HG03103 (cell line): ENCODE measurements at regions not wholly inside any gene's neighbourhood (a gene's known extent, or its start where the extent isn't known, plus 50 kb on each side); places are given as distances from the start of the nearest gene placed in this dataset.
"Not testable (repeated sequence)": the region's sequence is repeated elsewhere in the genome, so short reads cannot be mapped to it uniquely, and the experiment has no call there.

Source experiments
- ATAC-seq: cut with Tn5 transposase; IDR thresholded peaks from one replicate; pipeline ENCODE4 v1.9.1; 2021; ENCODE audit warnings: low read depth; ENCODE audit not compliant: unreplicated experiment

GRCh38 chr12:131625966-131626722, 84.7 kb upstream of the SFSWAP start:
- not testable (repeated sequence) for ATAC-seq

- not testable (repeated sequence) for ATAC-seq
Observed at GRCh38 chr12:131627151-131628022, 83.5 kb upstream of the SFSWAP start.

- ATAC-seq = no peak
Observed at GRCh38 chr12:131628023-131628740, 82.7 kb upstream of the SFSWAP start.

- ATAC-seq = no peak
Observed at GRCh38 chr12:131628766-131629448, 82.0 kb upstream of the SFSWAP start.

GRCh38 chr12:131631230-131631629, 79.7 kb upstream of the SFSWAP start:
- ATAC-seq = no peak

- not testable (repeated sequence) for ATAC-seq
Observed at GRCh38 chr12:131631889-131632651, 78.8 kb upstream of the SFSWAP start.

GRCh38 chr12:131632652-131633023, 78.3 kb upstream of the SFSWAP start:
- not testable (repeated sequence) for ATAC-seq

GRCh38 chr12:131633610-131634009, 77.3 kb upstream of the SFSWAP start:
- ATAC-seq = not testable (repeated sequence)

- ATAC-seq = no peak
Observed at GRCh38 chr12:131634037-131634436, 76.9 kb upstream of the SFSWAP start.

- ATAC-seq = not testable (repeated sequence)
Observed at GRCh38 chr12:131635012-131635411, 75.9 kb upstream of the SFSWAP start.

GRCh38 chr12:131635491-131636122, 75.3 kb upstream of the SFSWAP start:
- ATAC-seq = no peak

- no peak for ATAC-seq
Observed at GRCh38 chr12:131636266-131636665, 74.6 kb upstream of the SFSWAP start.

GRCh38 chr12:131636940-131637750, 73.7 kb upstream of the SFSWAP start:
- no peak for ATAC-seq

GRCh38 chr12:131637986-131638385, 72.9 kb upstream of the SFSWAP start:
- no peak for ATAC-seq

- ATAC-seq = no peak
Observed at GRCh38 chr12:131639270-131639940, 71.5 kb upstream of the SFSWAP start.

- ATAC-seq = no peak
Observed at GRCh38 chr12:131640525-131640924, 70.4 kb upstream of the SFSWAP start.

GRCh38 chr12:131641315-131641714, 69.6 kb upstream of the SFSWAP start:
- no peak for ATAC-seq

- ATAC-seq = no peak
Observed at GRCh38 chr12:131642101-131642540, 68.8 kb upstream of the SFSWAP start.
